ENCODE measurements at regions not wholly inside any gene's neighbourhood (a gene's known extent, or its start where the extent isn't known, plus 50 kb on each side); places are given as distances from the start of the nearest gene placed in this dataset.
A peak's percentile ranks its signal among the peaks of the same experiment; 100 is the strongest.
"Not testable (repeated sequence)": the region's sequence is repeated elsewhere in the genome, so short reads cannot be mapped to it uniquely, and the experiment has no call there.

DNA sequence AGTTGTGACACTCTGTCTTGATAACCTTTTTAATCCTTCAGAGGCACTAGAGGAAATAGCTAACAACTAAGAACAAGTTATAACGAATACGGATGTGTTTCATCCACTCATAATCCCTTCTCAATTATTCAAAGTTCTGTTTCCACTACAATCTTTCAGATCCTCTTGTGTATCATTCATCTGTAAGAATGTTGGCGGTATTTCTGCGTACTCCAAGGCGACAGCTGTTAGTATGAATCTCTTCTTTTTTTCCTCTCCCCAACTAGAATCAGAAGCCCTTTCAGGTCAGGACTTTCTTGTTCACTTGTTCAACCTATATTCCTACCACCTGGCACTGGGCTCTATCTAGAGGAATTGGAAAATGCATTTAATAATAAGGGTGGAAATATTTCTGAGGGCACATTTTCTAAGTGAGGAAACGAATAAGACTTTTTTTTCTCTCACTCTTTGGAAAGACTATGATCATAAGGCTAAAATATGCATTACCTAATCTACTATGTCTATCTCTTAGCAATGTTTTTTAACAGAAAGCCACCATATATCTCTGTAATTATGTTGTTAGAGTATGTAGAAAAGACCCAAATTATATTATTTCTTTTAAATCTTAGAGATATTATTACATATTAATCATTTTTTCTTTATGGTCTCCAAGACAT, 492.9 kb downstream of the PCDH20 start:
- no peak for DNase-seq

- DNase-seq: no peak
These were observed 496.8 kb downstream of the TDRD3 start for GRCh38 chr13:60893801-60894200.

DNA sequence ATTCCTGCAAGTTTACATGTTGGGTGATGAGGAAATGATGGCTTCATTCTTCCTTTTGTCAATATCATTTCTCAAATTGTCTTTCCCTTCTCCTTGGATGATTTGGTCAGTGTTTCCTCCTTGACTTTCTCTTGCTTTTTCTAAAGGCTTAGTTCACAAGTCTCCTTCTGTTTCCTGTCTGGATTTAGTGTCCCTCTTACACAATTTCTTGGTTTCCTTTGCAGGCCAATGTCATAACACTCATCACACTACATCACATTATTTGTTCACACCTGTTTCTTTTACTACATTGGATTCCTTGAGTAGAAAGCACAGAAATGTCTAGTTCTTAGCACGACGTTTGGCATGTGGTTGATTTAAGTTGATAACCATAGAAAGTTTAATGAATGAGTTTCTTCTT, 490.7 kb downstream of the TDRD3 start:
- no peak for DNase-seq

- no peak for DNase-seq
These were observed 484.5 kb downstream of the TDRD3 start for GRCh38 chr13:60881507-60881906.

DNA sequence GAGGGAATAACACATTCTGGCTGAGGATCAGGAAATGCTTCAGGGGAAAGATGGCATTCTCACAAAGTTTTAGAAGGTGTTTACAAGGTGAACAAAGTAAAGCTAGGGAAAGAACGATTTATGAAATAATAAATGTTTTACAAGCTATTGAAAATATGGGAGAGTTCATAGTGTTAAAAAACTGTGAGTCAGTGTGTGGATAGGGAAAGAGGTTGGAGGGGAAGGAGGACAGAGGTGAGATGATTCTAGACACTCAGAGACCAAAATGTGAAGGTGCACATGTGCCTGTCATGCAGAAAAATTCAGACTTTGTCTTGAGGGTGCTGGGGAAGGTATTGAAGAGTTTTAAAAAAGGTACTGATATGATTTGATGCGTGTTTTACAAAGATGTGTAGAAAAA, 476.1 kb downstream of the TDRD3 start:
- no peak for DNase-seq

- DNase-seq: no peak
These were observed 473.1 kb downstream of the TDRD3 start for GRCh38 chr13:60869941-60870613.

- DNase-seq: no peak
These were observed 472.2 kb downstream of the TDRD3 start for GRCh38 chr13:60869225-60869624.

GRCh38 chr13:60862036-60862435, 465.0 kb downstream of the TDRD3 start:
- no peak for DNase-seq

GRCh38 chr13:60857698-60858097, 460.7 kb downstream of the TDRD3 start:
- no peak for DNase-seq

GRCh38 chr13:60852886-60853285, 455.9 kb downstream of the TDRD3 start:
- no peak for DNase-seq

GRCh38 chr13:60851378-60851777, 454.4 kb downstream of the TDRD3 start:
- DNase-seq: no peak

GRCh38 chr13:60850526-60850925, 453.5 kb downstream of the TDRD3 start:
- no peak for DNase-seq

GRCh38 chr13:60838581-60838980, 441.6 kb downstream of the TDRD3 start:
- DNase-seq: peak; percentile 86

- no peak for DNase-seq
These were observed 440.8 kb downstream of the TDRD3 start for GRCh38 chr13:60837806-60838205.

DNA sequence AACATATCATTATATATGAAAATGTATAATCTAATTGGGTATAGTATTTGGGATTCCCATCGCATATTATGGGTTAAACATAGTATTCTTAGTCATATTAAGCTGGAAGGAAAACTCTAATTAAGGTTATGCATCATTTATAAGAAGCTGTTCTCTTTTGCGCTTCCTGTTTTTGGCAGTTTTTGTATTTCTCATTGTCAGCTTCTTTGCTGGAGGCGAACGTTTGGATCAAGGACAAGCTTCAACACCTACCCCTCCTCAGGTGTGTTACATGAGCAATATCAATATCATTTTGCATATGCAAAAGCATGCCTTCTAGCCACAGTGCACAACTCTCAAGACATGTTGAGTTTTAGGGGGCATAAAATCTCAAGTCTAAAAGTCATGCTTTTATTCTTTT, 439.8 kb downstream of the TDRD3 start:
- no peak for DNase-seq

DNA sequence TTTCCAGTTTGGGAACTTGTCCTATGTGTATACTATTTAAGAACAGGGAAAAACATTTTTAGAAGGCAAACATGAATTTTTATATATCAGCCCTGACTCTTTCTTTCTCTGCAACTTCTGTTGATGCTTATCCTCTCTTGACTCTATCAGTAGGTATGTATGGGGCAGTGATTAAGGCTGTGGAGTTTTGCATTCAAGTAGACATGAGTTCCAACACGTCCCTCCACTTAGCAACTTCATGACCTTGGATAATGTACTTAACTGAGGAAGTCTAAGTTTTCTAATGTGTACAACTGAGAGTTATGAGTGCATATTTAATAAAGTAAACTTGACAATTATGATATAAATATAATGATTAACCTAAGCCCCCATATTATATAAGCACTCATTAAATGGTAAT, 414.6 kb downstream of the TDRD3 start:
- DNase-seq: no peak

DNA sequence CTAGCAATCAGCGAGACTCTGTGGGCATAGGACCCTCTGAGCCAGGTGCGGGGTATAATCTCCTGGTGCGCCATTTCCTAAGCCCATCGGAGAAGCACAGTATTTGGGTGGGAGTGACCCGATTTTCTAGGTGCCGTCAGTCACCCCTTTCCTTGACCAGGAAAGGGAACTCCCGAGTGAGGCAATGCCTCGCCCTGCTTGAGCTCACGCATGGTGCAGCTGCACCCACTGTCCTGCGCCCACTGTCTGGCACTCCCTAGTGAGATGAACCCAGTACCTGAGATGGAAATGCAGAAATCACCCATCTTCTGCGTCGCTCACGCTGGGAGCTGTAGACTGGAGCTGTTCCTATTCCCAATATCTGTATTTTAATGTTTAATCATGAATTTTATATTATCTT, 408.6 kb downstream of the TDRD3 start:
- not testable (repeated sequence) for DNase-seq

GRCh38 chr13:60798503-60798902, 401.5 kb downstream of the TDRD3 start:
- no peak for DNase-seq

- DNase-seq: no peak
These were observed 400.1 kb downstream of the TDRD3 start for GRCh38 chr13:60797112-60797511.

DNA sequence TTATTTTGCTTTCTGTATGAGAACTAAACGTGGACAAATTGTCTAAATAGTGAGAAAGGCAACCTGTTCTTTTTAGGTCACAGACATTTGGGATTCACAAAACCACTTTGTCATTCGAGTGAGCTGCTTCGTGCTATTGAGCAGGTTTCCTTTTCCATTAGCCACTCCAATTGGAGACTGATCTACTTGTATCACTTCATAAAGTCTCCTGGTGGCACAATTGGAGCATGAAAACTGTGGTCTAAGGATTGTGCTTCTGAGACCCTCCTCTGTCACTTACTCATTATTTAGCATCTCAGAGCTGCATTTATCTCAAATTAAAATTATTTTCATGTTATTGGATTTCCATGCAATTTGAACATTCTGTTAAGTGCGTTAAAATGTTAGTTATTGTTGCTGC, 397.7 kb downstream of the TDRD3 start:
- DNase-seq: no peak

GRCh38 chr13:60790620-60791019, 393.6 kb downstream of the TDRD3 start:
- DNase-seq: no peak

- DNase-seq: no peak
These were observed 391.3 kb downstream of the TDRD3 start for GRCh38 chr13:60788156-60788829.

- DNase-seq: no peak
These were observed 390.1 kb downstream of the TDRD3 start for GRCh38 chr13:60787083-60787482.

DNA sequence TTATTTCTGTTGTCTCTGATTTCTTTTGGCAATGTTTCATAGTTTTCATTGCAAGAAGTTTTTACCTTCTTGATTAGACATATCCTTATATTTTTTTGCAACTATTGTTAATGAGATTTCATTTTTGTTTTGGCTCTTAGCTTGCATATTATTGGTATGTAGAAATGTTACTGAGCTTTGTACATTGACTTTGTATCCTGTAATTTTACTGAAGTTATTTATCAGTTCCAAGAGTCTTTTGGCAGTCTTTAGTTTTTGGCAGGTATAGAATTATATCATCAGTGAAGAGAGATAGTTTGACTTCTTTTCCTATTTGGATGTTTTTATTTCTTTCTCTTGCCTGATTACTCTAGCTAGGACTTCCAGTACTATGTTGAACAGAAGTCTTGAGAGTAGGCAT, 375.7 kb downstream of the TDRD3 start:
- no peak for DNase-seq

Measured in left kidney (tissue), 1 donor.